SU-DHL-6 (cell line): ENCODE measurements at regions not wholly inside any gene's neighbourhood (a gene's known extent, or its start where the extent isn't known, plus 50 kb on each side); places are given as distances from the start of the nearest gene placed in this dataset.

ENCODE experiments used
- H2AFZ ChIP-seq: fragments of 200-600 bp; sonication (generic); 2 replicates; pipeline ENCODE4 v1.6.1; 2014; ENCODE audit warnings: low read depth, mild to moderate bottlenecking, moderate library complexity, mixed read lengths, antibody characterized with exemption, low read length; ENCODE audit not compliant: severe bottlenecking
- H3F3A ChIP-seq: fragments of 200-600 bp; shearing (Covaris generic); 2 replicates; pipeline ENCODE4 v1.6.0; 2016; ENCODE audit warnings: antibody characterized with exemption, mild to moderate bottlenecking; ENCODE audit not compliant: insufficient read depth
- H3K27ac ChIP-seq: fragments of 200-600 bp; sonication (generic); 2 replicates; pipeline ENCODE4 v1.5.1; 2016; ENCODE audit warnings: low read depth, mild to moderate bottlenecking, low read length, moderate library complexity, mixed read lengths
- H3K27me3 ChIP-seq: fragments of 200-600 bp; sonication (generic), shearing (Covaris generic); 2 replicates; pipeline ENCODE4 v1.6.0; 2014; ENCODE audit warnings: mild to moderate bottlenecking, low read length
- H3K36me3 ChIP-seq: fragments of 200-600 bp; sonication (generic); 2 replicates; pipeline ENCODE4 v1.6.1; 2014; ENCODE audit warnings: mild to moderate bottlenecking, low read length, mixed read lengths
- H3K4me2 ChIP-seq: fragments of 300-600, 200-600 bp; shearing (Covaris generic), sonication (generic); 2 replicates; pipeline ENCODE4 v1.6.0; 2014; ENCODE audit warnings: low read length, low read depth, mild to moderate bottlenecking; ENCODE audit not compliant: poor library complexity, severe bottlenecking
- H3K4me3 ChIP-seq: fragments of 200-600 bp; sonication (generic); 2 replicates; pipeline ENCODE4 v1.5.1; 2014; ENCODE audit warnings: antibody characterized with exemption, low read length, mild to moderate bottlenecking, mixed read lengths; ENCODE audit not compliant: insufficient read depth, poor library complexity, severe bottlenecking
- H3K79me2 ChIP-seq: fragments of 200-600 bp; sonication (generic); 2 replicates; pipeline ENCODE4 v1.6.1; 2014; ENCODE audit warnings: mild to moderate bottlenecking, low read length, moderate library complexity; ENCODE audit not compliant: insufficient read depth
- H3K9ac ChIP-seq: fragments of 200-600 bp; sonication (generic); 2 replicates; pipeline ENCODE4 v1.7.0; 2014; ENCODE audit warnings: mild to moderate bottlenecking, low read length
- H3K9me2 ChIP-seq: fragments of 200-600 bp; sonication (generic); replicated peaks from 2 replicates; pipeline ENCODE4 v1.6.1; 2014; ENCODE audit warnings: low read length; ENCODE audit not compliant: insufficient read depth
- H3K9me3 ChIP-seq: fragments of 200-600 bp; sonication (generic); 2 replicates; pipeline ENCODE4 v1.6.1; 2014; ENCODE audit warnings: low read length, mixed read lengths; ENCODE audit not compliant: insufficient read depth
- H4K20me1 ChIP-seq: fragments of 200-600 bp; sonication (generic); 2 replicates; pipeline ENCODE4 v1.6.1; 2014; ENCODE audit warnings: low read depth, mild to moderate bottlenecking, antibody characterized with exemption, low read length, moderate library complexity, mixed read lengths
- CTCF ChIP-seq: fragments of 200-600 bp; sonication (generic); IDR thresholded peaks from one replicate; pipeline ENCODE4 v1.5.1; 2017; ENCODE audit warnings: antibody characterized with exemption, mild to moderate bottlenecking, low read length, moderate library complexity; ENCODE audit not compliant: insufficient read depth, poor library complexity, severe bottlenecking
- EZH2phosphoT487 ChIP-seq: fragments of 200-600 bp; sonication (generic), shearing (Covaris generic); conservative IDR thresholded peaks from 2 replicates; pipeline ENCODE4 v1.6.1; 2018; ENCODE audit warnings: mild to moderate bottlenecking, antibody characterized with exemption, low read length, moderate library complexity, mixed read lengths

- Histone ChIP-seq H3F3A (no peaks in the 10 kb centered on the region), H3K4me3 (no peak overlapping the region), H3K9ac (no peak overlapping the region), H3K79me2 (no peaks in the 10 kb centered on the region), H3K9me2 (no peaks in the 10 kb centered on the region), H2AFZ (no peak overlapping the region), H3K4me2 (no peak overlapping the region), H3K36me3 (no peaks in the 10 kb centered on the region), H4K20me1 (no peaks in the 10 kb centered on the region), H3K27me3 (no peaks in the 10 kb centered on the region), H3K9me3 (no peaks in the 10 kb centered on the region), H3K27ac (no peak overlapping the region)
- TF ChIP-seq EZH2phosphoT487 (no peak), CTCF (no peak)
These were observed 166.2 kb upstream of the NSMCE3 start for GRCh38 chr15:29435811-29436210.

- Histone ChIP-seq H3K27ac (no peak overlapping the region), H3K9me3 (no peaks in the 10 kb centered on the region), H3F3A (no peaks in the 10 kb centered on the region), H4K20me1 (no peaks in the 10 kb centered on the region), H3K9ac (no peak overlapping the region), H3K27me3 (no peaks in the 10 kb centered on the region), H3K36me3 (no peaks in the 10 kb centered on the region), H2AFZ (no peak overlapping the region), H3K4me3 (no peak overlapping the region), H3K79me2 (no peaks in the 10 kb centered on the region), H3K9me2 (no peaks in the 10 kb centered on the region), H3K4me2 (no peak overlapping the region)
- TF ChIP-seq CTCF (no peak), EZH2phosphoT487 (no peak)
These were observed 164.7 kb upstream of the NSMCE3 start for GRCh38 chr15:29434280-29434679.

GRCh38 chr15:29433507-29434248 lies 164.1 kb upstream of the NSMCE3 start:
- H2AFZ ChIP-seq: no peak overlapping the region
- H3K9me2 ChIP-seq: no peaks in the 10 kb centered on the region
- H3K36me3 ChIP-seq: no peaks in the 10 kb centered on the region
- H3F3A ChIP-seq: no peaks in the 10 kb centered on the region
- H3K4me2 ChIP-seq: no peak overlapping the region
- H3K9me3 ChIP-seq: no peaks in the 10 kb centered on the region
- H3K27me3 ChIP-seq: no peaks in the 10 kb centered on the region
- H4K20me1 ChIP-seq: no peaks in the 10 kb centered on the region
- no peak overlapping the region for H3K27ac ChIP-seq
- H3K79me2 ChIP-seq: no peaks in the 10 kb centered on the region
- no peak overlapping the region for H3K4me3 ChIP-seq
- TF ChIP-seq CTCF (no peak), EZH2phosphoT487 (no peak)
- no peak overlapping the region for H3K9ac ChIP-seq
